Neuronal stem cell (in vitro differentiated cells): ENCODE measurements at regions not wholly inside any gene's neighbourhood (a gene's known extent, or its start where the extent isn't known, plus 50 kb on each side); places are given as distances from the start of the nearest gene placed in this dataset.

Source experiments
- DNase-seq: peaks from one replicate; pipeline ENCODE4 v3.0.0-alpha.2; 2013; ENCODE audit warnings: low spot score
- H2AFZ ChIP-seq: one replicate; pipeline ENCODE4 v1.6.1; 2013; ENCODE audit warnings: mild to moderate bottlenecking, low read length, inconsistent platforms
- H2AK5ac ChIP-seq: 2 replicates; pipeline ENCODE4 v1.6.1; 2013; ENCODE audit warnings: low read depth, mild to moderate bottlenecking, inconsistent platforms, low read length, moderate library complexity, mixed read lengths
- H2BK120ac ChIP-seq: 2 replicates; pipeline ENCODE4 v1.6.1; 2013; ENCODE audit warnings: low read depth, mild to moderate bottlenecking, inconsistent platforms, low read length, moderate library complexity, mixed read lengths
- H2BK12ac ChIP-seq: one replicate; pipeline ENCODE4 v1.6.1; 2013; ENCODE audit warnings: low read length, inconsistent platforms
- H2BK15ac ChIP-seq: 2 replicates; pipeline ENCODE4 v1.6.1; 2013; ENCODE audit warnings: mild to moderate bottlenecking, low read length, inconsistent platforms, mixed read lengths
- H2BK5ac ChIP-seq: one replicate; pipeline ENCODE4 v1.6.1; 2013; ENCODE audit warnings: inconsistent platforms, mild to moderate bottlenecking, low read length, moderate library complexity
- H3K14ac ChIP-seq: one replicate; pipeline ENCODE4 v1.6.1; 2013; ENCODE audit warnings: low read length, inconsistent platforms
- H3K18ac ChIP-seq: 2 replicates; pipeline ENCODE4 v1.6.1; 2013; ENCODE audit warnings: low read length, inconsistent platforms
- H3K23ac ChIP-seq: 2 replicates; pipeline ENCODE4 v1.6.1; 2013; ENCODE audit warnings: low read depth, mild to moderate bottlenecking, mixed read lengths, low read length, inconsistent platforms; ENCODE audit not compliant: poor library complexity
- H3K27ac ChIP-seq: replicated peaks from 3 replicates; pipeline ENCODE4 v1.5.1; 2013; ENCODE audit warnings: low read length, inconsistent platforms
- H3K27me3 ChIP-seq, 3 experiments: 2 replicates each; pipeline ENCODE4 v1.6.1; 2013; ENCODE audit warnings: low read length in 3 of 3, mild to moderate bottlenecking in 2 of 3, inconsistent platforms in 1 of 3, low read depth in 1 of 3, mixed read lengths in 1 of 3, moderate library complexity in 1 of 3; ENCODE audit not compliant: control insufficient read depth in 3 of 3, insufficient read depth in 3 of 3
- H3K36me3 ChIP-seq, 2 donors: replicated peaks in 1 of 2; 2 replicates each; pipeline ENCODE4 v1.6.1; 2013; ENCODE audit warnings: low read length in 2 of 2; ENCODE audit not compliant: control insufficient read depth in 2 of 2, insufficient read depth in 2 of 2
- H3K4ac ChIP-seq: 2 replicates; pipeline ENCODE4 v1.6.1; 2013; ENCODE audit warnings: inconsistent platforms, mild to moderate bottlenecking, low read length, moderate library complexity
- H3K4me1 ChIP-seq, 2 donors: 1 replicate in 1 of 2; 2 replicates in 1 of 2; pipeline ENCODE4 v1.6.1; 2013; ENCODE audit warnings: low read length in 2 of 2, low read depth in 1 of 2; ENCODE audit not compliant: control insufficient read depth in 2 of 2, insufficient read depth in 1 of 2
- H3K4me2 ChIP-seq: one replicate; pipeline ENCODE4 v1.6.1; 2013; ENCODE audit warnings: mild to moderate bottlenecking, low read length, inconsistent platforms; ENCODE audit not compliant: insufficient read depth, poor library complexity, severe bottlenecking
- H3K4me3 ChIP-seq, 2 donors: 2 replicates each; pipeline ENCODE4 v1.5.1; 2013; ENCODE audit warnings: low read length in 2 of 2, mild to moderate bottlenecking in 2 of 2, inconsistent platforms in 1 of 2, moderate library complexity in 1 of 2
- H3K79me1 ChIP-seq: one replicate; pipeline ENCODE4 v1.6.1; 2013; ENCODE audit warnings: low read depth, mild to moderate bottlenecking, inconsistent platforms, low read length, moderate library complexity
- H3K9ac ChIP-seq: one replicate; pipeline ENCODE4 v1.6.1; 2013; ENCODE audit warnings: mild to moderate bottlenecking, low read depth, low read length, inconsistent platforms; ENCODE audit not compliant: poor library complexity
- H3K9me3 ChIP-seq, 2 donors: replicated peaks in 1 of 2; 2 replicates each; pipeline versions ENCODE3 to v1.6.1; 2013; ENCODE audit warnings: low read length in 2 of 2, mild to moderate bottlenecking in 2 of 2, inconsistent platforms in 1 of 2, low read depth in 1 of 2, mixed read lengths in 1 of 2, moderate library complexity in 1 of 2; ENCODE audit not compliant: control insufficient read depth in 2 of 2, insufficient read depth in 1 of 2
- H4K8ac ChIP-seq: one replicate; pipeline ENCODE4 v1.6.1; 2013; ENCODE audit warnings: low read depth, mild to moderate bottlenecking, inconsistent platforms, low read length, moderate library complexity
- H4K91ac ChIP-seq: one replicate; pipeline ENCODE4 v1.6.1; 2013; ENCODE audit warnings: low read length, low read depth, mild to moderate bottlenecking, inconsistent platforms; ENCODE audit not compliant: poor library complexity
- WGBS, 2 donors: extraction: QIAGEN DNeasy Blood & Tissue Kit; methylation state at CpG; one replicate each; pipeline ENCODE4 v1.1.7; 2013; ENCODE audit warnings: missing lambda C conversion rate in 2 of 2, mixed read lengths in 1 of 2; ENCODE audit not compliant: insufficient read length in 2 of 2, insufficient replicate concordance in 1 of 2; ENCODE audit errors: extremely low coverage in 2 of 2; 5-methylcytosine and 5-hydroxymethylcytosine counted together

GRCh38 chr5:102622262-102622661, 123.5 kb upstream of the SLCO6A1 start:
- H3K79me1 ChIP-seq = no peaks in the 10 kb centered on the region
- no peak overlapping the region for H2BK15ac ChIP-seq
- H3K4me2 ChIP-seq = no peak overlapping the region
- no peaks in the 10 kb centered on the region for H3K36me3 ChIP-seq
- no peak overlapping the region for H3K27ac ChIP-seq
- H4K91ac ChIP-seq = no peak overlapping the region
- no peak overlapping the region for H2AFZ ChIP-seq
- no peak overlapping the region for H3K4ac ChIP-seq
- WGBS, 2 donors = no CpG with 5 or more reads among the region's 3 CpGs
- no peak overlapping the region for H3K14ac ChIP-seq
- no peak overlapping the region for H3K4me3 ChIP-seq
- H2BK120ac ChIP-seq = no peak overlapping the region
- no peak overlapping the region for H4K8ac ChIP-seq
- no peaks in the 10 kb centered on the region for H3K27me3 ChIP-seq
- no peaks in the 10 kb centered on the region for H3K9me3 ChIP-seq
- no peak overlapping the region for H2BK12ac ChIP-seq
- H3K23ac ChIP-seq = no peak overlapping the region
- H2BK5ac ChIP-seq = no peak overlapping the region
- no peak overlapping the region for H3K9ac ChIP-seq
- H3K4me1 ChIP-seq = peaks cover 0 to 9% of the 10 kb centered on the region in 2 donors
- DNase-seq = no peak
- no peak overlapping the region for H2AK5ac ChIP-seq
- H3K18ac ChIP-seq = no peak overlapping the region

- Histone ChIP-seq H2AFZ (no peak overlapping the region), H3K27ac (no peak overlapping the region), H3K4me3 (no peak overlapping the region), H2AK5ac (no peak overlapping the region), H4K91ac (no peak overlapping the region), H3K4me2 (no peak overlapping the region), H3K4ac (no peak overlapping the region), H3K23ac (no peak overlapping the region), H4K8ac (no peak overlapping the region), H3K9ac (no peak overlapping the region), H3K18ac (no peak overlapping the region), H3K14ac (no peak overlapping the region), H2BK15ac (no peak overlapping the region), H3K36me3 (no peaks in the 10 kb centered on the region), H3K27me3 (no peaks in the 10 kb centered on the region), H3K9me3 (no peaks in the 10 kb centered on the region), H2BK120ac (no peak overlapping the region), H2BK5ac (no peak overlapping the region), H3K79me1 (no peaks in the 10 kb centered on the region), H2BK12ac (no peak overlapping the region), H3K4me1 (peaks cover under 1 to 9% of the 10 kb centered on the region in 2 donors)
- DNase-seq = no peak
- no CpG with 5 or more reads among the region's 4 CpGs for WGBS, 2 donors
Measured at GRCh38 chr5:102623329-102624065, 124.7 kb upstream of the SLCO6A1 start.

- H3K4me3 ChIP-seq = no peak overlapping the region
- no peak overlapping the region for H3K4ac ChIP-seq
- H3K36me3 ChIP-seq = no peaks in the 10 kb centered on the region
- H4K91ac ChIP-seq = no peak overlapping the region
- no peaks in the 10 kb centered on the region for H3K9me3 ChIP-seq
- no peak overlapping the region for H2BK5ac ChIP-seq
- no peak for DNase-seq
- no peak overlapping the region for H3K14ac ChIP-seq
- no CpG with 5 or more reads among the region's 6 CpGs for WGBS, 2 donors
- H4K8ac ChIP-seq = no peak overlapping the region
- H3K23ac ChIP-seq = no peak overlapping the region
- H3K27me3 ChIP-seq = no peaks in the 10 kb centered on the region
- H3K9ac ChIP-seq = no peak overlapping the region
- no peak overlapping the region for H2BK120ac ChIP-seq
- H3K4me1 ChIP-seq = peaks cover 1 to 9% of the 10 kb centered on the region in 2 donors
- no peak overlapping the region for H2AFZ ChIP-seq
- no peak overlapping the region for H3K4me2 ChIP-seq
- no peak overlapping the region for H2BK15ac ChIP-seq
- no peaks in the 10 kb centered on the region for H3K79me1 ChIP-seq
- H3K18ac ChIP-seq = no peak overlapping the region
- no peak overlapping the region for H2AK5ac ChIP-seq
- H3K27ac ChIP-seq = no peak overlapping the region
- H2BK12ac ChIP-seq = no peak overlapping the region
Measured at GRCh38 chr5:102624405-102624804, 125.6 kb upstream of the SLCO6A1 start.

GRCh38 chr5:102625468-102625867, 126.7 kb upstream of the SLCO6A1 start:
- Histone ChIP-seq H3K4me2 (no peak overlapping the region), H3K27ac (no peak overlapping the region), H2BK120ac (no peak overlapping the region), H2BK12ac (no peak overlapping the region), H3K9ac (no peak overlapping the region), H3K36me3 (no peaks in the 10 kb centered on the region), H2BK15ac (no peak overlapping the region), H2AFZ (no peak overlapping the region), H3K4ac (no peak overlapping the region), H4K8ac (no peak overlapping the region), H3K14ac (no peak overlapping the region), H3K23ac (no peak overlapping the region), H3K9me3 (no peaks in the 10 kb centered on the region), H3K18ac (no peak overlapping the region), H4K91ac (no peak overlapping the region), H3K27me3 (no peaks in the 10 kb centered on the region), H2AK5ac (no peak overlapping the region), H2BK5ac (no peak overlapping the region), H3K4me3 (no peak overlapping the region), H3K79me1 (no peaks in the 10 kb centered on the region), H3K4me1 (peaks cover 1 to 9% of the 10 kb centered on the region in 2 donors)
- DNase-seq = no peak
